ENCODE measurements at regions not wholly inside any gene's neighbourhood (a gene's known extent, or its start where the extent isn't known, plus 50 kb on each side); places are given as distances from the start of the nearest gene placed in this dataset.

DNA sequence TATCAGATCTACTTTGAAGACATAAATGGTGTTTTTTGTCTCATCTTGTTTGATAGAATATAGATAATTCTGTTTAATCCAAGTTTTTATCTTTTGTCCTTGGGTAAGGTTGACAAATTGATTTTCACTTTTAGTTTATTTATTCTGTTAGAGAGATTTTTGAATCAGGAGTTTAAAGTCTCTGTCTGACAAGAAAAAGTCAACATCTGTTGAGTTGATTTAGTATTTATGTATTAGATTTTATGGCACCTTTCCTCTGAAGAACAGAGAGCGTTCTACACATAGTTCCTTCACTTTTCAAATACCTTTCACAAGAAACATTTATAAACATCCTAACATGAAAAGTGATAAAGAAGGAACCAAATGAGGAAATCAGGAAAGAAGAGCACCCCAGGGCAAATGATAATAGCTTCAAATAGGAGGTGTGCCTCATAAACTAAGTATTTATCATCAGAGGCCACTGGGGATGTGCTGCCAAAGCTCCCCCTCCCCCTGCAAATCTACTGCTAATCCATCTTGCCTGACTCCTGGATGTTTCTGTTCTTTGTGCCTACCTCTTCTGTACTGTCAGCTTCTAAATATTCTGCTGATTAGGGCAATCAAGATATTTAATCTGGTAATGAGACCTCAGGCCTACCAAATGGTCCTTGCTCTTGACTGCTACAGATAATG, 457.7 kb upstream of the CHD1 start:
- no peaks in the 10 kb centered on the region for H3K4me1 ChIP-seq (ENCODE audit: insufficient read depth, insufficient read length)
- TF ChIP-seq ZNF274 (IDR thresholded peaks at IDR 0.05; ENCODE audit: low read depth, low read length), result no peak
- no peak for TF ChIP-seq SUZ12 (IDR thresholded peaks at IDR 0.05; ENCODE audit: extremely low read depth, insufficient read depth, insufficient read length)
- no peak for TF ChIP-seq YY1 (IDR thresholded peaks at IDR 0.05; ENCODE audit: insufficient read depth, insufficient read length)
- no peaks in the 10 kb centered on the region for H3K36me3 ChIP-seq (ENCODE audit: insufficient read depth, insufficient read length, low read length)
- H3K9me3 ChIP-seq (ENCODE audit: insufficient read depth, low read length), result no peaks in the 10 kb centered on the region
- no peak overlapping the region for H3K4me3 ChIP-seq (ENCODE audit: insufficient read length, low read depth)
- DNase-seq (ENCODE audit: low read depth, low spot score), result no peak
- H3K27me3 ChIP-seq (ENCODE audit: insufficient read depth, insufficient read length), result no peaks in the 10 kb centered on the region
- no peak overlapping the region for H3K9ac ChIP-seq (ENCODE audit: insufficient read length, low read depth)

DNA sequence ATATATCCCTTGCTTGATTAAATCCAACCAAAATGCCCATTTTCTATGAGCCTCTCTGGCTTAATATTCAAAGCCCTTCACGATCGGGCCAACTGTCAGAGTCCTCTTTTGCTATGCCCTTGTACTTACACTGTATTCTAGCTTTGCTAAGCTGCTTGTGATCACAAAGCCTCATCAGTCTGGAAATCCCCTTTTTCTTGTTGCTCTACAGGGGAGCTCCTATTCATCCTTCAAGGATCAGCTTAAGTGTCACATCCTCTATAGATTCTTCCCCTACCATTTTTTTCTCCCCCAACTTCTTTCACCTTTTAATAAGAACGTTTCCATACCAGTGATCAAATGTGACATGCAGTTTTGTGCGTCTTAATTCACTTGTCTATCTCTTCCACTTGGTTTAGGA, 450.4 kb upstream of the CHD1 start:
- H3K4me3 ChIP-seq (ENCODE audit: insufficient read length, low read depth), result no peak overlapping the region
- no peaks in the 10 kb centered on the region for H3K27me3 ChIP-seq (ENCODE audit: insufficient read depth, insufficient read length)
- peak; percentile 25 for DNase-seq (ENCODE audit: low read depth, low spot score)
- H3K9ac ChIP-seq (ENCODE audit: insufficient read length, low read depth), result no peak overlapping the region
- H3K4me1 ChIP-seq (ENCODE audit: insufficient read depth, insufficient read length), result peaks cover 2% of the 10 kb centered on the region
- no peak for TF ChIP-seq SUZ12 (IDR thresholded peaks at IDR 0.05; ENCODE audit: extremely low read depth, insufficient read depth, insufficient read length)
- no peak for TF ChIP-seq ZNF274 (IDR thresholded peaks at IDR 0.05; ENCODE audit: low read depth, low read length)
- no peak for TF ChIP-seq YY1 (IDR thresholded peaks at IDR 0.05; ENCODE audit: insufficient read depth, insufficient read length)
- no peaks in the 10 kb centered on the region for H3K36me3 ChIP-seq (ENCODE audit: insufficient read depth, insufficient read length, low read length)
- H3K9me3 ChIP-seq (ENCODE audit: insufficient read depth, low read length), result no peaks in the 10 kb centered on the region

DNA sequence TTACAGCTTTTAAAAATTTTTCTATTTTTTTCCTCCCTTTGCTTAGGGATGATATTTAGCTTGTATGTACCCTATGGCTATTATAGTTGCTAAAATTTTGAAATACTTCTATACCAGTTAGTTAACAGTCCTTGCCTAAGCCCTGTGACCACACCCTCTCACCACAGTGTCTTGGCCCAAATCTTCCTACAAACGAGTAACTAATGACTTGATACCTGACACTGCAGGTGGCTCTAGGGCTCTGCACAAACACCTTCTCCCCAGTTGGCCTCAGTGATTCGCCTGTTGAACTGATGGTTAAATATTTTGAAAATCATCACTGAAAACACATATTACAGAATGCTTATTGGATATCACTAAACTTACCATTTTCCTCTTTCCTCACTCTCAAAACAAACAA, 449.6 kb upstream of the CHD1 start:
- no peak for TF ChIP-seq YY1 (IDR thresholded peaks at IDR 0.05; ENCODE audit: insufficient read depth, insufficient read length)
- no peak for TF ChIP-seq SUZ12 (IDR thresholded peaks at IDR 0.05; ENCODE audit: extremely low read depth, insufficient read depth, insufficient read length)
- TF ChIP-seq ZNF274 (IDR thresholded peaks at IDR 0.05; ENCODE audit: low read depth, low read length), result no peak
- no peaks in the 10 kb centered on the region for H3K27me3 ChIP-seq (ENCODE audit: insufficient read depth, insufficient read length)
- H3K4me1 ChIP-seq (ENCODE audit: insufficient read depth, insufficient read length), result peaks cover 2% of the 10 kb centered on the region
- no peaks in the 10 kb centered on the region for H3K36me3 ChIP-seq (ENCODE audit: insufficient read depth, insufficient read length, low read length)
- no peaks in the 10 kb centered on the region for H3K9me3 ChIP-seq (ENCODE audit: insufficient read depth, low read length)
- no peak for DNase-seq (ENCODE audit: low read depth, low spot score)
- H3K9ac ChIP-seq (ENCODE audit: insufficient read length, low read depth), result no peak overlapping the region
- no peak overlapping the region for H3K4me3 ChIP-seq (ENCODE audit: insufficient read length, low read depth)

DNA sequence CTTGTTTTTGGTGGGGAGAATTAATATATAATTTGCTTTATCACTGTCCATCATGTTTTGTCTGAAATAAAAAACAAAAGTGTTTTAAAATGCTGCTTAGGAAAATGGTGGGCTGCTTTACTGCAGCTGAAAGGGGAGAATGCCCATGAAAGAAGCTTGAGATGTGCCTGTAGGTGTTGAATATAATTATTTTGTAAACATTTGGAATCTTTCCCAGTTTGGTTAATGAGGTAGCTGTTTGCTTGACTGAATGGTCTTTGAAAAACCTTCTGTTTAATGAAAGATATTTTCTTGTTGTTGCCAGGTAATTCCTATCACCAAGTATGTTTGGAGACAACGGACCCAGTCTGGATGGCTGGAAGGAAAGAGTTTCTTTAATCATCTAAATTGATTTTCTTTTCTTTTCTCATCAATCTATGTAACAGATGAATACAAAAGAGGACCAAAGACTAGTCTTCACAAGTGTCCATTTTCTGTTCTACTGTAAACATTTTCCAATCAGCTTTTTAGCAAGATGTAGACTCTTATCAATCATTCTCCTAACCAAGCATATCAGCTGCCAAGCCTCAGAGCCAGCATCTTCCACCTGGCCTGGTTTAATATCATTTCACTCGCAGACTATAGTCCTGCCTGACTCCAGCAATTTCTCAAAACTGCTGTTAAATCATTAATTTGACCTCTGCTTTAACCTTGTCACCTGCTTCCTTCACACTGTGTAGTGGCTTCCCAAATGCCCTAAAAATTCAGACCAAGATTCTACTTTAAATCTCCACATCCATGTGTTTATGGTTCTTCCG, 441.2 kb upstream of the CHD1 start:
- TF ChIP-seq ZNF274 (IDR thresholded peaks at IDR 0.05; ENCODE audit: low read depth, low read length), result no peak
- TF ChIP-seq YY1 (IDR thresholded peaks at IDR 0.05; ENCODE audit: insufficient read depth, insufficient read length), result no peak
- TF ChIP-seq SUZ12 (IDR thresholded peaks at IDR 0.05; ENCODE audit: extremely low read depth, insufficient read depth, insufficient read length), result no peak
- DNase-seq (ENCODE audit: low read depth, low spot score), result no peak
- Histone ChIP-seq H3K4me1 (ENCODE audit: insufficient read depth, insufficient read length) (no peaks in the 10 kb centered on the region), H3K9me3 (ENCODE audit: insufficient read depth, low read length) (no peaks in the 10 kb centered on the region), H3K4me3 (ENCODE audit: insufficient read length, low read depth) (no peak overlapping the region), H3K36me3 (ENCODE audit: insufficient read depth, insufficient read length, low read length) (no peaks in the 10 kb centered on the region), H3K9ac (ENCODE audit: insufficient read length, low read depth) (no peak overlapping the region), H3K27me3 (ENCODE audit: insufficient read depth, insufficient read length) (no peaks in the 10 kb centered on the region)

DNA sequence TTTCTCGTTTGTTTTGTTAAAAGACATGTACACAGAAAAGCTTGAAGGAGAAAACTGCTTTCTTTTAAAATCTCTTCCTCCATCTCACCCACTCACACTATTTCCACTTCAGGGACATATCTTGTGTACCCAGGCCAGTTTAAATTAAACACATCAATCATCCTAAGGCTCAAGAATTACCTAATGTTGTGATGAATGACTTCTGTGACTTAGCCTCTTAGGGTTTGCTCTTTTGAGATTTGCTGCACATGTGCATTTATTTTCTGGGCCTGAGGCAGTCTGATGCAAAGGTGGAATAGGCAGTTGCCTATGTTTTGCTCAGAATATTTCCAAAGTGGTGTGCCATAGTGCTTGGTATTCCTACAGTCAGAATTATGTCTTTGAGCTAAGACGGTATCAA, 439.9 kb upstream of the CHD1 start:
- no peak for TF ChIP-seq YY1 (IDR thresholded peaks at IDR 0.05; ENCODE audit: insufficient read depth, insufficient read length)
- TF ChIP-seq SUZ12 (IDR thresholded peaks at IDR 0.05; ENCODE audit: extremely low read depth, insufficient read depth, insufficient read length), result no peak
- TF ChIP-seq ZNF274 (IDR thresholded peaks at IDR 0.05; ENCODE audit: low read depth, low read length), result no peak
- no peaks in the 10 kb centered on the region for H3K36me3 ChIP-seq (ENCODE audit: insufficient read depth, insufficient read length, low read length)
- H3K9ac ChIP-seq (ENCODE audit: insufficient read length, low read depth), result no peak overlapping the region
- no peaks in the 10 kb centered on the region for H3K4me1 ChIP-seq (ENCODE audit: insufficient read depth, insufficient read length)
- no peaks in the 10 kb centered on the region for H3K9me3 ChIP-seq (ENCODE audit: insufficient read depth, low read length)
- no peak overlapping the region for H3K4me3 ChIP-seq (ENCODE audit: insufficient read length, low read depth)
- DNase-seq (ENCODE audit: low read depth, low spot score), result no peak
- no peaks in the 10 kb centered on the region for H3K27me3 ChIP-seq (ENCODE audit: insufficient read depth, insufficient read length)

DNA sequence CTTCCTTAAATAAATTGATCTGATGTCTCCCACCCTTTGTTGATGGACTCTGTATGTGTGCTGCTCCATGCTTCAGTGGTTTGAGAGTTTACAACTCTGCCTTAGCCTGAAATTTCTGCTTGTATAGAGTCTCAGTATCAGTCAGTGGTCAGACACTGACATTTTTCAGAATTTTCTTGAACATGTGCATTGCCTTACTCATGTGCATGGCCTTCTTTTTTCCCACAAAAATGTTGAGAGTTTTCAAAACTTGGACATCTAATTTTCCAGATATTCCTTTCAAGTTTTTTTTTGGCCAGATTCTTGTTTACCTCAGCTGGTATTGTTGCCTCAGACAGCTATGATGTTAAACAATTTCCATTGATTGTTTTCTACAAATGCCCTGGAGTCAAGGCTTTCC, 427.1 kb upstream of the CHD1 start:
- Histone ChIP-seq H3K9me3 (ENCODE audit: insufficient read depth, low read length) (peaks cover 14% of the 10 kb centered on the region; the same call in 1 of the 2 replicates), H3K4me1 (ENCODE audit: insufficient read depth, insufficient read length) (no peaks in the 10 kb centered on the region), H3K27me3 (ENCODE audit: insufficient read depth, insufficient read length) (no peaks in the 10 kb centered on the region), H3K36me3 (ENCODE audit: insufficient read depth, insufficient read length, low read length) (no peaks in the 10 kb centered on the region), H3K4me3 (ENCODE audit: insufficient read length, low read depth) (no peak overlapping the region), H3K9ac (ENCODE audit: insufficient read length, low read depth) (no peak overlapping the region)
- no peak for DNase-seq (ENCODE audit: low read depth, low spot score)
- TF ChIP-seq SUZ12 (IDR thresholded peaks at IDR 0.05; ENCODE audit: extremely low read depth, insufficient read depth, insufficient read length) (no peak), YY1 (IDR thresholded peaks at IDR 0.05; ENCODE audit: insufficient read depth, insufficient read length) (no peak), ZNF274 (IDR thresholded peaks at IDR 0.05; ENCODE audit: low read depth, low read length) (no peak)

DNA sequence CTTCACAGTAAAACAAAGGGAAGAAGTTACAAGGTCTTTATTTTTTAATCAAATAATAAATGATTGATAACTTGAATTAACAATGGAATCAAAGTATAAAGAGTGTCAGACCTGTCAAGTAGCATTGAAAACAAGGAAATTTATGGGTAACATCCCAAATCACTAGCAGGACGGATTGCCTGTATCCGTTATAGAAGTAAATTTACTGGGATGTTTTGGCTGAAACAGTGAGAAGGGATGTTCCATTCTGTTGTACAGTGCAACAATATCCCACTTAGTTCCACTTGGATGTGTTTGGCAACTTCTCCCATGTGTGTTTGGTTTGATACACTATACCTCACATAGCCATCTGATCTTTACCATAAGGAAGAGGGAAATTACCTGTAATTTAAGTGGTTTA, 421.0 kb upstream of the CHD1 start:
- H3K27me3 ChIP-seq (ENCODE audit: insufficient read depth, insufficient read length), result no peaks in the 10 kb centered on the region
- no peak for TF ChIP-seq SUZ12 (IDR thresholded peaks at IDR 0.05; ENCODE audit: extremely low read depth, insufficient read depth, insufficient read length)
- TF ChIP-seq ZNF274 (IDR thresholded peaks at IDR 0.05; ENCODE audit: low read depth, low read length), result no peak
- no peak overlapping the region for H3K9ac ChIP-seq (ENCODE audit: insufficient read length, low read depth)
- no peaks in the 10 kb centered on the region for H3K36me3 ChIP-seq (ENCODE audit: insufficient read depth, insufficient read length, low read length)
- DNase-seq (ENCODE audit: low read depth, low spot score), result no peak
- no peak overlapping the region for H3K4me3 ChIP-seq (ENCODE audit: insufficient read length, low read depth)
- no peaks in the 10 kb centered on the region for H3K4me1 ChIP-seq (ENCODE audit: insufficient read depth, insufficient read length)
- H3K9me3 ChIP-seq (ENCODE audit: insufficient read depth, low read length), result peaks cover 14% of the 10 kb centered on the region; the same call in 1 of the 2 replicates
